ENCODE measurements at regions not wholly inside any gene's neighbourhood (a gene's known extent, or its start where the extent isn't known, plus 50 kb on each side); places are given as distances from the start of the nearest gene placed in this dataset.

DNA sequence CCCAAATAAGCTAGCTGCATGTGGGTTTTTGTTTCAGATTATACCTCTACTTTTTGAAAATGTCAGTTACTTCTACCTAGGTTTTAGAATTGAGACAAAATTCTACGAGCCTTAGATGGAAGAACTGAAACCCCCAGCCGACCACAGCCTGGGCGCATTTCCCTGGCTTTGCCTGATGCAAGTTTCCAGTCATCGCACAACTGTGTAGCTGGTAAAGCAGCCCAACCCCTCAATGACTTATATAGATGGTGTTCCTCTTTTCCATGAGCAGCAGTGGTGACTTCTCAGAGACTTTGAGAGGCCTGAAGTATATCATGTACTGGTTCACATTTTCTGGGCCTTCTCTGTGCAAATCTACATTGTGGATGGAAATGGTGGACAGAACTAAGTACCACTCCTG lies 515.4 kb upstream of the RAB6C start:
- TF ChIP-seq, protein P1, sequence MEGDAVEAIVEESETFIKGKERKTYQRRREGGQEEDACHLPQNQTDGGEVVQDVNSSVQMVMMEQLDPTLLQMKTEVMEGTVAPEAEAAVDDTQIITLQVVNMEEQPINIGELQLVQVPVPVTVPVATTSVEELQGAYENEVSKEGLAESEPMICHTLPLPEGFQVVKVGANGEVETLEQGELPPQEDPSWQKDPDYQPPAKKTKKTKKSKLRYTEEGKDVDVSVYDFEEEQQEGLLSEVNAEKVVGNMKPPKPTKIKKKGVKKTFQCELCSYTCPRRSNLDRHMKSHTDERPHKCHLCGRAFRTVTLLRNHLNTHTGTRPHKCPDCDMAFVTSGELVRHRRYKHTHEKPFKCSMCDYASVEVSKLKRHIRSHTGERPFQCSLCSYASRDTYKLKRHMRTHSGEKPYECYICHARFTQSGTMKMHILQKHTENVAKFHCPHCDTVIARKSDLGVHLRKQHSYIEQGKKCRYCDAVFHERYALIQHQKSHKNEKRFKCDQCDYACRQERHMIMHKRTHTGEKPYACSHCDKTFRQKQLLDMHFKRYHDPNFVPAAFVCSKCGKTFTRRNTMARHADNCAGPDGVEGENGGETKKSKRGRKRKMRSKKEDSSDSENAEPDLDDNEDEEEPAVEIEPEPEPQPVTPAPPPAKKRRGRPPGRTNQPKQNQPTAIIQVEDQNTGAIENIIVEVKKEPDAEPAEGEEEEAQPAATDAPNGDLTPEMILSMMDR (optimal IDR thresholded peaks at IDR 0.05 in 1 of 3, IDR thresholded peaks at IDR 0.05 in 1 of 3, conservative IDR thresholded peaks at IDR 0.05 in 1 of 3; ENCODE audit: extremely low read depth in 1 of 3, insufficient read depth in 2 of 3, low read length in 3 of 3), result no peak
- no peak for TF ChIP-seq EZH2 (IDR thresholded peaks at IDR 0.05; ENCODE audit: low read length)
